C4-2B (cell line): ENCODE measurements at regions not wholly inside any gene's neighbourhood (a gene's known extent, or its start where the extent isn't known, plus 50 kb on each side); places are given as distances from the start of the nearest gene placed in this dataset.

ENCODE experiments used
- ZFX ChIP-seq: fragments of 450-650 bp; IDR thresholded peaks from 2 replicates; pipeline ENCODE4 v1.6.1; 2017
- TF ChIP-seq, protein P1 (sequence below): fragments of 450-650 bp; conservative IDR thresholded peaks from 2 replicates; pipeline ENCODE4 v1.5.1; 2017; ENCODE audit warnings: mild to moderate bottlenecking

DNA sequence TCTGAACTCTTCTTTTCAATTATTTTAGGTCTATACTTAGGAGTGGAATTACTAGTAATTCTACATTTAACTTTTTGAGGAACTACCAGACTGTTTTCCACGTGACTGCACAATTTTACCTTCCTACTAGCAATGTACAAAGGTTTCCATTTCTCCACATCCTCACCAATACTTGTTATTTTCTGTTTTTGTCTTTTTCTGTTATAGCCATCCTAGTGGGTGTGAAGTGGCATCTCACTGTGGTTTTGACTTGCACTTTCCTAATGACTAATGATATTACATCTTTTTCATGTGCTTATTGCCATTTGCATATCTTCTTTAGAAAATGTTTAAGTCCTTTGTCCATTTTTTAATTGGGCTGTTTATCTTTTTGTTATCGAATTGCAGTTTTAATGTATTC lies 136.9 kb upstream of the EGFLAM start:
- TF ChIP-seq, protein P1, sequence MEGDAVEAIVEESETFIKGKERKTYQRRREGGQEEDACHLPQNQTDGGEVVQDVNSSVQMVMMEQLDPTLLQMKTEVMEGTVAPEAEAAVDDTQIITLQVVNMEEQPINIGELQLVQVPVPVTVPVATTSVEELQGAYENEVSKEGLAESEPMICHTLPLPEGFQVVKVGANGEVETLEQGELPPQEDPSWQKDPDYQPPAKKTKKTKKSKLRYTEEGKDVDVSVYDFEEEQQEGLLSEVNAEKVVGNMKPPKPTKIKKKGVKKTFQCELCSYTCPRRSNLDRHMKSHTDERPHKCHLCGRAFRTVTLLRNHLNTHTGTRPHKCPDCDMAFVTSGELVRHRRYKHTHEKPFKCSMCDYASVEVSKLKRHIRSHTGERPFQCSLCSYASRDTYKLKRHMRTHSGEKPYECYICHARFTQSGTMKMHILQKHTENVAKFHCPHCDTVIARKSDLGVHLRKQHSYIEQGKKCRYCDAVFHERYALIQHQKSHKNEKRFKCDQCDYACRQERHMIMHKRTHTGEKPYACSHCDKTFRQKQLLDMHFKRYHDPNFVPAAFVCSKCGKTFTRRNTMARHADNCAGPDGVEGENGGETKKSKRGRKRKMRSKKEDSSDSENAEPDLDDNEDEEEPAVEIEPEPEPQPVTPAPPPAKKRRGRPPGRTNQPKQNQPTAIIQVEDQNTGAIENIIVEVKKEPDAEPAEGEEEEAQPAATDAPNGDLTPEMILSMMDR = no peak
- TF ChIP-seq ZFX = no peak
